Mesenchymal stem cell (in vitro differentiated cells and primary cell): ENCODE measurements at regions not wholly inside any gene's neighbourhood (a gene's known extent, or its start where the extent isn't known, plus 50 kb on each side); places are given as distances from the start of the nearest gene placed in this dataset.
"Not testable (repeated sequence)": the region's sequence is repeated elsewhere in the genome, so short reads cannot be mapped to it uniquely, and the experiment has no call there.

Experiments
- DNase-seq: peaks from one replicate; pipeline ENCODE4 v3.0.0-alpha.2; 2013
- H2AFZ ChIP-seq: one replicate; pipeline ENCODE4 v1.6.1; 2013; ENCODE audit warnings: low read depth, mild to moderate bottlenecking, control low read depth, inconsistent platforms, low read length, moderate library complexity
- H2AK5ac ChIP-seq: 2 replicates; pipeline ENCODE4 v1.6.1; 2013; ENCODE audit warnings: low read length, moderate library complexity, mild to moderate bottlenecking, inconsistent platforms; ENCODE audit not compliant: severe bottlenecking
- H2BK120ac ChIP-seq: one replicate; pipeline ENCODE4 v1.6.1; 2013; ENCODE audit warnings: low read depth, mild to moderate bottlenecking, inconsistent platforms, low read length, moderate library complexity
- H2BK12ac ChIP-seq, 2 experiments: one replicate each; pipeline ENCODE4 v1.6.1; 2013; ENCODE audit warnings: inconsistent platforms in 2 of 2, low read length in 2 of 2, mild to moderate bottlenecking in 2 of 2, moderate library complexity in 2 of 2, control low read depth in 1 of 2
- H2BK15ac ChIP-seq: one replicate; pipeline ENCODE4 v1.6.1; 2013; ENCODE audit warnings: mild to moderate bottlenecking, low read depth, inconsistent platforms; ENCODE audit not compliant: poor library complexity, severe bottlenecking
- H2BK5ac ChIP-seq: 2 replicates; pipeline ENCODE4 v1.6.1; 2013; ENCODE audit warnings: low read depth, mild to moderate bottlenecking, low read length, control low read depth, inconsistent platforms; ENCODE audit not compliant: poor library complexity, severe bottlenecking
- H3K14ac ChIP-seq, 2 experiments: one replicate each; pipeline ENCODE4 v1.6.1; 2013; ENCODE audit warnings: inconsistent platforms in 2 of 2, low read length in 2 of 2, control low read depth in 1 of 2, mild to moderate bottlenecking in 1 of 2, moderate library complexity in 1 of 2
- H3K18ac ChIP-seq, 2 experiments: one replicate each; pipeline ENCODE4 v1.6.1; 2013; ENCODE audit warnings: inconsistent platforms in 2 of 2, low read length in 2 of 2, control low read depth in 1 of 2, low read depth in 1 of 2, mild to moderate bottlenecking in 1 of 2
- H3K23ac ChIP-seq, 2 experiments: one replicate each; pipeline ENCODE4 v1.6.1; 2013; ENCODE audit warnings: inconsistent platforms in 2 of 2, low read length in 2 of 2, mild to moderate bottlenecking in 2 of 2, moderate library complexity in 2 of 2, control low read depth in 1 of 2
- H3K27ac ChIP-seq: 2 replicates; pipeline ENCODE4 v1.5.1; 2013; ENCODE audit warnings: mild to moderate bottlenecking, moderate library complexity, low read length, control low read depth, inconsistent platforms; ENCODE audit not compliant: poor library complexity, severe bottlenecking
- H3K27me3 ChIP-seq, 2 experiments: 2 replicates each; pipeline versions ENCODE4 v1.6.1 to v1.7.0; 2013; ENCODE audit warnings: low read length in 2 of 2, mild to moderate bottlenecking in 2 of 2, moderate library complexity in 2 of 2, control low read depth in 1 of 2, inconsistent platforms in 1 of 2; ENCODE audit not compliant: control insufficient read depth in 1 of 2, insufficient read depth in 1 of 2
- H3K36me3 ChIP-seq, 2 experiments: 2 replicates each; pipeline versions ENCODE4 v1.6.1 to v1.7.0; 2013; ENCODE audit warnings: low read length in 2 of 2, control low read depth in 1 of 2, inconsistent platforms in 1 of 2, low read depth in 1 of 2, mild to moderate bottlenecking in 1 of 2; ENCODE audit not compliant: insufficient read depth in 2 of 2, control insufficient read depth in 1 of 2
- H3K4ac ChIP-seq, 2 experiments: one replicate each; pipeline ENCODE4 v1.6.1; 2013; ENCODE audit warnings: inconsistent platforms in 2 of 2, low read length in 2 of 2, mild to moderate bottlenecking in 2 of 2, moderate library complexity in 2 of 2, control low read depth in 1 of 2, low read depth in 1 of 2
- H3K4me1 ChIP-seq: 2 replicates; pipeline ENCODE4 v1.6.1; 2013; ENCODE audit warnings: low read depth, low read length, control low read depth; ENCODE audit not compliant: control insufficient read depth, insufficient read depth
- H3K4me2 ChIP-seq: 2 replicates; pipeline ENCODE4 v1.6.1; 2013; ENCODE audit warnings: low read length, mild to moderate bottlenecking, inconsistent platforms; ENCODE audit not compliant: poor library complexity, severe bottlenecking
- H3K4me3 ChIP-seq, 2 experiments: 2 replicates each; pipeline versions ENCODE4 v1.5.1 to v1.7.0; 2013; ENCODE audit warnings: low read length in 2 of 2, mild to moderate bottlenecking in 2 of 2, control low read depth in 1 of 2, low read depth in 1 of 2; ENCODE audit not compliant: insufficient read depth in 1 of 2
- H3K79me1 ChIP-seq: replicated peaks from 2 replicates; pipeline ENCODE4 v1.6.1; 2013; ENCODE audit warnings: mild to moderate bottlenecking, control low read depth, low read length, inconsistent platforms; ENCODE audit not compliant: poor library complexity, severe bottlenecking
- H3K9ac ChIP-seq: 2 replicates; pipeline ENCODE4 v1.7.0; 2013; ENCODE audit warnings: mild to moderate bottlenecking, low read length, moderate library complexity
- H3K9me3 ChIP-seq: 2 replicates; pipeline ENCODE4 v1.7.0; 2013; ENCODE audit warnings: mild to moderate bottlenecking, low read length; ENCODE audit not compliant: control insufficient read depth
- H4K8ac ChIP-seq: one replicate; pipeline ENCODE4 v1.6.1; 2013; ENCODE audit warnings: inconsistent platforms, mild to moderate bottlenecking, low read length, moderate library complexity
- H4K91ac ChIP-seq: one replicate; pipeline ENCODE4 v1.6.1; 2013; ENCODE audit warnings: mild to moderate bottlenecking, low read length, inconsistent platforms
- WGBS: methylation state at CpG from one replicate; pipeline ENCODE4 v1.1.7; 2013; ENCODE audit warnings: mixed read lengths; 5-methylcytosine and 5-hydroxymethylcytosine counted together

GRCh38 chr11:116368784-116369183 lies 404.0 kb downstream of the BUD13 start:
- Histone ChIP-seq H2BK120ac (no peak overlapping the region), H3K79me1 (no peaks in the 10 kb centered on the region), H3K9ac (no peak overlapping the region), H2BK12ac (no peak overlapping the region), H2BK15ac (no peak overlapping the region), H3K4me3 (no peak overlapping the region), H3K27me3 (peaks cover 0 to 11% of the 10 kb centered on the region in 2 experiments), H2BK5ac (no peak overlapping the region), H3K23ac (no peak overlapping the region), H3K27ac (no peak overlapping the region), H2AFZ (no peak overlapping the region), H4K8ac (no peak overlapping the region), H3K4me1 (no peaks in the 10 kb centered on the region), H3K18ac (no peak overlapping the region), H3K4ac (no peak overlapping the region), H3K36me3 (no peaks in the 10 kb centered on the region), H2AK5ac (no peak overlapping the region), H4K91ac (no peak overlapping the region), H3K4me2 (no peak overlapping the region), H3K9me3 (no peaks in the 10 kb centered on the region), H3K14ac (no peak overlapping the region)
- WGBS: 85% methylated on average over 5 of the region's 5 CpGs
- DNase-seq: no peak

GRCh38 chr11:116366980-116367645 lies 405.7 kb downstream of the BUD13 start:
- Histone ChIP-seq H2BK12ac (no peak overlapping the region), H2AK5ac (no peak overlapping the region), H4K8ac (no peak overlapping the region), H3K36me3 (no peaks in the 10 kb centered on the region), H3K18ac (no peak overlapping the region), H3K4me2 (no peak overlapping the region), H3K9me3 (no peaks in the 10 kb centered on the region), H3K4me1 (no peaks in the 10 kb centered on the region), H2BK5ac (no peak overlapping the region), H3K23ac (no peak overlapping the region), H3K14ac (no peak overlapping the region), H2BK15ac (no peak overlapping the region), H4K91ac (no peak overlapping the region), H3K27me3 (peaks cover 0 to 11% of the 10 kb centered on the region in 2 experiments), H3K79me1 (no peaks in the 10 kb centered on the region), H3K9ac (no peak overlapping the region), H3K4me3 (no peak overlapping the region), H2BK120ac (no peak overlapping the region), H3K4ac (no peak overlapping the region), H3K27ac (no peak overlapping the region), H2AFZ (no peak overlapping the region)
- 61% methylated on average over 3 of the region's 4 CpGs for WGBS
- no peak for DNase-seq

GRCh38 chr11:116366451-116366850 lies 406.3 kb downstream of the BUD13 start:
- H3K18ac ChIP-seq: no peak overlapping the region
- DNase-seq: no peak
- H4K91ac ChIP-seq: no peak overlapping the region
- H2BK12ac ChIP-seq: no peak overlapping the region
- H4K8ac ChIP-seq: no peak overlapping the region
- H2BK5ac ChIP-seq: no peak overlapping the region
- no peak overlapping the region for H2BK120ac ChIP-seq
- no peak overlapping the region for H3K4ac ChIP-seq
- H3K4me2 ChIP-seq: no peak overlapping the region
- no peak overlapping the region for H3K4me3 ChIP-seq
- H3K9ac ChIP-seq: no peak overlapping the region
- no peak overlapping the region for H3K27ac ChIP-seq
- H2BK15ac ChIP-seq: no peak overlapping the region
- no peaks in the 10 kb centered on the region for H3K36me3 ChIP-seq
- 54% methylated on average over 1 of the region's 1 CpG for WGBS
- no peaks in the 10 kb centered on the region for H3K79me1 ChIP-seq
- no peak overlapping the region for H2AFZ ChIP-seq
- H3K9me3 ChIP-seq: no peaks in the 10 kb centered on the region
- no peak overlapping the region for H3K23ac ChIP-seq
- no peak overlapping the region for H3K14ac ChIP-seq
- H2AK5ac ChIP-seq: no peak overlapping the region
- no peaks in the 10 kb centered on the region for H3K4me1 ChIP-seq
- H3K27me3 ChIP-seq: peaks cover 0 to 10% of the 10 kb centered on the region in 2 experiments

- H2BK5ac ChIP-seq, H4K8ac ChIP-seq, H3K18ac ChIP-seq, H3K27me3 ChIP-seq, H3K9me3 ChIP-seq, DNase-seq, H3K36me3 ChIP-seq, H3K4me2 ChIP-seq, H3K4ac ChIP-seq, H2BK15ac ChIP-seq, H3K9ac ChIP-seq, H3K4me1 ChIP-seq, H3K27ac ChIP-seq, H2BK12ac ChIP-seq, H3K14ac ChIP-seq, H4K91ac ChIP-seq, H2BK120ac ChIP-seq, H3K79me1 ChIP-seq, H3K4me3 ChIP-seq, H2AK5ac ChIP-seq, H2AFZ ChIP-seq, H3K23ac ChIP-seq: not testable (repeated sequence)
- 92% methylated on average over 2 of the region's 4 CpGs for WGBS
Observed at GRCh38 chr11:116364925-116365324, 407.9 kb downstream of the BUD13 start.
